ENCODE measurements at regions not wholly inside any gene's neighbourhood (a gene's known extent, or its start where the extent isn't known, plus 50 kb on each side); places are given as distances from the start of the nearest gene placed in this dataset.

DNA sequence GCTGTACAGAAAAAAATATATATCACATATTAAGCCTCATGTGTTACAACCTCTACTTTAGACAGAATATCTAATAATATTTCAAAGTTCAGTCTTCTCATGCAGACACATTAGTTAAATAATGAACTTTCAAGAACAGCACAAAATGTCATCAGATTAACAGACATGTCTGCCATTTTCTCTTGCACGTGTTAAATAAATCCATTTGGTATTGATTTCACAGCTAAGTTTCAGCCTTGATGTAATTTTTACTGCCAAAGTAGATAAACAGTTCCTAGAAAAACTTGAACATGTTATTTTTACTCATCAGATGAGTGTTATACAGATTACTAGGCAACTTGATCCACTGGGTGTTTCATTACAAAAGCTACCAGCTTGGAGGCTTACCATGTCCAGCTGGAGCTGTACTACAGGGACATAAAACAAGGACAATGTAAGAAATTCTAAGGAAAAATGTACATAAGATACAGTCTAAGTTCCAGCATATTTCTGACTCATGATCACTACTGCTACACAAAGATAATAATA, 290.7 kb upstream of the DDX18 start:
- H3K4me1 ChIP-seq (ENCODE audit: control insufficient read depth, insufficient read depth, low read length): no peaks in the 10 kb centered on the region
- H3K9me3 ChIP-seq (ENCODE audit: control insufficient read depth, low read depth, low read length): no peaks in the 10 kb centered on the region
- no peaks in the 10 kb centered on the region for H3K27me3 ChIP-seq (ENCODE audit: control insufficient read depth, insufficient read depth, low read length)
- H3K27ac ChIP-seq (ENCODE audit: low read length): no peak overlapping the region
- 40% methylated on average over 1 of the region's 1 CpG for WGBS (ENCODE audit: insufficient coverage, low lambda C conversion rate)
- H3K4me3 ChIP-seq (ENCODE audit: low read length): no peak overlapping the region
- DNase-seq: no peak
- no peaks in the 10 kb centered on the region for H3K36me3 ChIP-seq (ENCODE audit: control insufficient read depth, insufficient read depth, low read length)

DNA sequence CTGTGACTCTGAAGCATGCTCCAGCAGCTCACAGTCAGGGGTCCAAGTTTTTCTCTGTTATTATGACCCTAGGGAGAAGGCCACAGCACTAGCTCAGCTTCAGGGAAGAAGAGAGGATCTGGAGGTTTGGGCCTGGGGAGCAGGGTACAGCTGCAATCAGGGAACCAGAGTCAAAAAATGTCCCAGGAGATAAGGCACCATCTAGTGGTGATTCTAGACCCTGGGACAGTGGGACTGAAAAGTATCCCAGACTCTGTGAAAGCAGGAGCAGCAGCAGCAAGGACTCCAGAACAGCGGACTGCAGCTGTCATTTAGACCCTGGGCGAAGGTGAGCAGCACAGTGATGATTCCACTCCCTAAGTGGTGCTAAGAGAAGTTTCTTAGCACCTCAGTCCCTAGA, 278.4 kb upstream of the DDX18 start:
- Histone ChIP-seq H3K27ac (ENCODE audit: low read length) (no peak overlapping the region), H3K9me3 (ENCODE audit: control insufficient read depth, low read depth, low read length) (no peaks in the 10 kb centered on the region), H3K4me3 (ENCODE audit: low read length) (no peak overlapping the region), H3K36me3 (ENCODE audit: control insufficient read depth, insufficient read depth, low read length) (no peaks in the 10 kb centered on the region), H3K4me1 (ENCODE audit: control insufficient read depth, insufficient read depth, low read length) (no peaks in the 10 kb centered on the region), H3K27me3 (ENCODE audit: control insufficient read depth, insufficient read depth, low read length) (no peaks in the 10 kb centered on the region)
- DNase-seq: no peak
- no CpG with 5 or more reads among the region's 2 CpGs for WGBS (ENCODE audit: insufficient coverage, low lambda C conversion rate)

DNA sequence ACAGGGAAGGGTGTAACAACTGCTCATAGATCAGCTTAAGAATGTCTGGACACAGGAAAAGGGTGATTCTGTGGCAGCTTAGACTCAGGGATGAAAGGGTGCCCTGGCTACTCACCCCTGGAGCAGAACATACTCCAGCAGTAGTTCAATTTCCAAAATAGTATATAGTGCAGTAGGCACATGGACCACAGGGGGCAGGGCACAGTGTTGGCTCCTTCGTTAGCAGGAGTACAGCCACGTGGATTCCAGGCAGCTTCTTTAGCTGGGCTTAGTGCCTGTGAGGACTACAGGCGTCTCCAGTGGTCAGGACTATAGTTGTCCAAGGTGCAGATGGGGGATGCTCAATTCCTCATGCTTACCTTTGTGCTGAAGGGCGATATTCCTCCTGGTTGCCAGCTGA, 277.5 kb upstream of the DDX18 start:
- Histone ChIP-seq H3K9me3 (ENCODE audit: control insufficient read depth, low read depth, low read length) (no peaks in the 10 kb centered on the region), H3K4me1 (ENCODE audit: control insufficient read depth, insufficient read depth, low read length) (no peaks in the 10 kb centered on the region), H3K36me3 (ENCODE audit: control insufficient read depth, insufficient read depth, low read length) (no peaks in the 10 kb centered on the region), H3K4me3 (ENCODE audit: low read length) (no peak overlapping the region), H3K27ac (ENCODE audit: low read length) (no peak overlapping the region), H3K27me3 (ENCODE audit: control insufficient read depth, insufficient read depth, low read length) (no peaks in the 10 kb centered on the region)
- no peak for DNase-seq
- WGBS (ENCODE audit: insufficient coverage, low lambda C conversion rate): no CpG with 5 or more reads among the region's 4 CpGs

DNA sequence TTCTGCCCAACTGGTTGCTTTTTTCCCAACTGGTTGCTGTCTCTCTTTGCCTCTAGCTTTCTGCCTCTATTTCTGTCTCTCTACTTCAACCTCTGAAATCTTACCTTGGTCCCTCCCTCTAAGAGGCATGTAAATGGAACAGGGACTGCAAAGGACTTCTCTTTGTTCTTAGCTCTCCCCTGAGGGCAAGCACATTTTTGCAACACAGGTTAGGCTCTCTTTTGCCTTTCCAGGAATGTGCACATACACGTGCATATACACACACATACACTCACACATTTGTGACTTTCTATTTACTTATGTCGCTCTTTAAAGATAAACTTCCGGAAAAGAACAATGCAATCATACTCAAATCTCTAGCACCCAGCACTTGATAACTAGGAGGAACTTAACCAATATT, 262.6 kb upstream of the DDX18 start:
- 37% methylated on average over 2 of the region's 3 CpGs for WGBS (ENCODE audit: insufficient coverage, low lambda C conversion rate)
- H3K4me3 ChIP-seq (ENCODE audit: low read length): no peak overlapping the region
- H3K27me3 ChIP-seq (ENCODE audit: control insufficient read depth, insufficient read depth, low read length): no peaks in the 10 kb centered on the region
- no peak overlapping the region for H3K27ac ChIP-seq (ENCODE audit: low read length)
- no peaks in the 10 kb centered on the region for H3K36me3 ChIP-seq (ENCODE audit: control insufficient read depth, insufficient read depth, low read length)
- DNase-seq: no peak
- H3K9me3 ChIP-seq (ENCODE audit: control insufficient read depth, low read depth, low read length): no peaks in the 10 kb centered on the region
- H3K4me1 ChIP-seq (ENCODE audit: control insufficient read depth, insufficient read depth, low read length): no peaks in the 10 kb centered on the region

DNA sequence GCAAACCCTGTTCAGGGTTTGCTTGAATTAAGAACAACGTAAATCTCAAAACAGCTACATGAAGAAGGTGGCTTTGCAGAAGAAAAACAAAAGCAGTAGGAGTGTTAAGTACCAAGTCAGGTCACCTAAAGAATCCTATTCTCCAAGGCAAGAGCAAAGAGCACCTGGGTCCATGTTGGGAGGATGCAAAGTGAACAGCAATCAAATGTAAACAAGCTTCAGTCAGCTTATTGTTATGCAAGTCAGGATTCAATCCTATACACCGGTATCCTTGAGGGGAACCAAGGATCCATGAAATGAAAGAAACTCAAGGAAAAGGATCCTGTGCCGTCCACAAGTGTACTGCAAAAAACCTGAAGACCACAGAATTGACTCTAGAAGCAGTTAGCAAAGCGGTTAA, 261.0 kb upstream of the DDX18 start:
- no peak overlapping the region for H3K27ac ChIP-seq (ENCODE audit: low read length)
- no peak for DNase-seq
- no peak overlapping the region for H3K4me3 ChIP-seq (ENCODE audit: low read length)
- no CpG with 5 or more reads among the region's 4 CpGs for WGBS (ENCODE audit: insufficient coverage, low lambda C conversion rate)
- no peaks in the 10 kb centered on the region for H3K4me1 ChIP-seq (ENCODE audit: control insufficient read depth, insufficient read depth, low read length)
- no peaks in the 10 kb centered on the region for H3K9me3 ChIP-seq (ENCODE audit: control insufficient read depth, low read depth, low read length)
- H3K36me3 ChIP-seq (ENCODE audit: control insufficient read depth, insufficient read depth, low read length): no peaks in the 10 kb centered on the region
- no peaks in the 10 kb centered on the region for H3K27me3 ChIP-seq (ENCODE audit: control insufficient read depth, insufficient read depth, low read length)

GRCh38 chr2:117555965-117556364, 258.5 kb upstream of the DDX18 start:
- no CpG with 5 or more reads among the region's 5 CpGs for WGBS (ENCODE audit: insufficient coverage, low lambda C conversion rate)

DNA sequence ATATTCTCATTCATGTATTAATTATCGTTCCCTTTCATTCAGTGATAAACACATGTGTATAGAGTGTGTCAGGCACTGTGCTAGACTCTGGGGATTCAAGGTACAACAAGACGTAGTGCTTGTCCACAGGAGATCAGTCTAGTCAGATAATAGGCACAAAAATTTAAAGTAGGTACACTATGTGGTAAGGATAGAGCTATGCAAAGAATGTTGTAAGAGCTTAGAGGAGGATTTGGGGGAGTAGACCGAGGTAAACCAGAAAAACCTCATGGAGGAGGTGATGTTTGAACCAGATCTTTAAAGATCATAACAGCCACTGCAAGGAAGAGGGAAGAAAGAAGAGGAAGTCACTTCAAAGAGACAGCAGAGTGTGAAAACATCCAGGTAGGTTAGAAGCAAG, 256.9 kb upstream of the DDX18 start:
- Histone ChIP-seq H3K27ac (ENCODE audit: low read length) (no peak overlapping the region), H3K9me3 (ENCODE audit: control insufficient read depth, low read depth, low read length) (no peaks in the 10 kb centered on the region), H3K4me1 (ENCODE audit: control insufficient read depth, insufficient read depth, low read length) (no peaks in the 10 kb centered on the region), H3K4me3 (ENCODE audit: low read length) (no peak overlapping the region), H3K27me3 (ENCODE audit: control insufficient read depth, insufficient read depth, low read length) (no peaks in the 10 kb centered on the region), H3K36me3 (ENCODE audit: control insufficient read depth, insufficient read depth, low read length) (no peaks in the 10 kb centered on the region)
- no peak for DNase-seq
- WGBS (ENCODE audit: insufficient coverage, low lambda C conversion rate): 80% methylated on average over 1 of the region's 3 CpGs

More at GRCh38 chr2:117555965-117556364, 258.5 kb upstream of the DDX18 start:
- no peaks in the 10 kb centered on the region for H3K27me3 ChIP-seq (ENCODE audit: control insufficient read depth, insufficient read depth, low read length)
- H3K27ac ChIP-seq (ENCODE audit: low read length): no peak overlapping the region
- H3K9me3 ChIP-seq (ENCODE audit: control insufficient read depth, low read depth, low read length): no peaks in the 10 kb centered on the region
- peak in 1 of 2 donors; percentile 21 for DNase-seq
- no peak overlapping the region for H3K4me3 ChIP-seq (ENCODE audit: low read length)
- no peaks in the 10 kb centered on the region for H3K4me1 ChIP-seq (ENCODE audit: control insufficient read depth, insufficient read depth, low read length)
- no peaks in the 10 kb centered on the region for H3K36me3 ChIP-seq (ENCODE audit: control insufficient read depth, insufficient read depth, low read length)

GRCh38 chr2:117562654-117563053, 251.8 kb upstream of the DDX18 start:
- Histone ChIP-seq H3K27ac (ENCODE audit: low read length) (no peak overlapping the region), H3K4me3 (ENCODE audit: low read length) (no peak overlapping the region), H3K36me3 (ENCODE audit: control insufficient read depth, insufficient read depth, low read length) (no peaks in the 10 kb centered on the region), H3K9me3 (ENCODE audit: control insufficient read depth, low read depth, low read length) (no peaks in the 10 kb centered on the region), H3K4me1 (ENCODE audit: control insufficient read depth, insufficient read depth, low read length) (no peaks in the 10 kb centered on the region), H3K27me3 (ENCODE audit: control insufficient read depth, insufficient read depth, low read length) (no peaks in the 10 kb centered on the region)
- DNase-seq: no peak
- WGBS (ENCODE audit: insufficient coverage, low lambda C conversion rate): no CpG with 5 or more reads among the region's 3 CpGs

DNA sequence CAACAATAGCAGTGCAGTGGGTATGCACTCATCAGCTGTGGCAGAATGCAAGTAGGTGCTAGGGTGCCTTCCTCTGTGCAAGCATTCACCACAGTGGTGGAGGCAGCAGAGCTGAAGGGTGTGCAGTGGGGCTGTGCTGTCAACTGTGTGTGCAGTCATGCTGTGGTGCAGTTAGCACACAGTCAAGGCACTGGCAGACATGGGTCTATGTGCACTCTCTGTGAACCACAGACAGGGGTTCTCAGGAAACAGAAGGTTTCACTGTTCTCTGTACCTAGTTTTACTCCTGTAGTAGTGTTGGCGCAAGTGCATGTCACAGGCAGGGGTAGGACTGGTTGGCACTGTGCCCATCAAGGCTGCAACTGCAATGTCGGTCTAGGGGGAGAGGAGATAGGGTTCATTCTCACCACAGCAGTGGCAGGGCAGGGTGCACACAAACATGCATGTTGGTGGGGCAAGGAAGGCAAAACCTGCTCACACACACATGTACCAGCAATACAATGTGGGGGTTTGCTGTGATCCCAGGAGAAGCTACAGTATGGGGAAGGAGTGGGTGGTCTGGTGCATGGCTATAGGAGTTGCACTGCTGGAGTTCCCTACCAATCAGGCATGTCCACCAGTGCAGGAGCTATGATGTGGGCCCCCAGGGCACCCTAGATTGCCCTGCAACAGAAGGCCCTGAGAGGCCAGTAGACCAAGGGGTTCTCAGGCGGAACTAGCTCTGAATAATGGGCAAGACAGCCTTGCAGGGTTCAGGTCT, 242.7 kb upstream of the DDX18 start:
- H3K9me3 ChIP-seq (ENCODE audit: control insufficient read depth, low read depth, low read length): no peaks in the 10 kb centered on the region
- WGBS (ENCODE audit: insufficient coverage, low lambda C conversion rate): no CpG with 5 or more reads among the region's 3 CpGs
- no peak for DNase-seq
- H3K27me3 ChIP-seq (ENCODE audit: control insufficient read depth, insufficient read depth, low read length): no peaks in the 10 kb centered on the region
- H3K4me1 ChIP-seq (ENCODE audit: control insufficient read depth, insufficient read depth, low read length): no peaks in the 10 kb centered on the region
- H3K27ac ChIP-seq (ENCODE audit: low read length): no peak overlapping the region
- no peaks in the 10 kb centered on the region for H3K36me3 ChIP-seq (ENCODE audit: control insufficient read depth, insufficient read depth, low read length)
- no peak overlapping the region for H3K4me3 ChIP-seq (ENCODE audit: low read length)

DNA sequence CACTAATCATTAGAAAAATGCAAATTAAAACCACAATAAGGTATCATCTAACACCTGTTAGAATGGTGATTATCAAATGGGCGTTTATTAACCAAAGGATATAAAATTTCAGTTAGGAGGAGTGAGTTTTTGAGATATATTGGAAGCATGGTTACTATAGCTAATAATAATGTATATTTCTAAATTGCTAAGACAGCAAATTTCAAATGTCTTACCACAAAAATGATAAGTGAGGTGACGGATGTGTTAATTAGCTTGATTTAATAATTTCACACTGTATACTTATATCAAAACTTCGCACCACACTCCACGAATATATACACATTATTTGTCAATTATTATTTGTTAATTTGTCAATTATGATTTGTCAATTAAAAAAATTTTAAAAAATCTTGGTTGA, 227.2 kb upstream of the DDX18 start:
- Histone ChIP-seq H3K9me3 (ENCODE audit: control insufficient read depth, low read depth, low read length) (no peaks in the 10 kb centered on the region), H3K27me3 (ENCODE audit: control insufficient read depth, insufficient read depth, low read length) (no peaks in the 10 kb centered on the region), H3K36me3 (ENCODE audit: control insufficient read depth, insufficient read depth, low read length) (no peaks in the 10 kb centered on the region), H3K4me1 (ENCODE audit: control insufficient read depth, insufficient read depth, low read length) (no peaks in the 10 kb centered on the region), H3K4me3 (ENCODE audit: low read length) (no peak overlapping the region), H3K27ac (ENCODE audit: low read length) (no peak overlapping the region)
- no peak for DNase-seq
- 100% methylated on average over 2 of the region's 4 CpGs for WGBS (ENCODE audit: insufficient coverage, low lambda C conversion rate)

DNA sequence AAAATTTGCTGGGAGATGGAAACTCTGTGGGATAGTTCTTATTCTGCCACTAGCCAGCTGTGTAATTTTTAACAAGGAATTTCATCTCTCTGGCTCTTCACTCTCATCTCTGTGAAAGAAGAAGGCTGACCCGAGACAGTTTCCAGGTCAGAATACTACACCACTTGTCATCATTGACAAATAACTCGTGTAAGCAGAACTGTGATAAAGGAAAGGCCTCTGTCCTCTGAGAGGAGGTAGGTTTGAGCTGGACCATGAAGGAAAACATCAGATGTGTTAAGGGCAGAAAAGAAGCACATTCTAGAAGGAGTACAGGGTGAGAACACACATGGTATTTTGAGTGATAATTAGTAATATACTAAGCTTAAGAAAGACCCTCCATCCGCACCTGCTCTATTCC, 211.4 kb upstream of the DDX18 start:
- no peak overlapping the region for H3K4me3 ChIP-seq (ENCODE audit: low read length)
- H3K27me3 ChIP-seq (ENCODE audit: control insufficient read depth, insufficient read depth, low read length): no peaks in the 10 kb centered on the region
- no peak overlapping the region for H3K27ac ChIP-seq (ENCODE audit: low read length)
- H3K9me3 ChIP-seq (ENCODE audit: control insufficient read depth, low read depth, low read length): no peaks in the 10 kb centered on the region
- H3K4me1 ChIP-seq (ENCODE audit: control insufficient read depth, insufficient read depth, low read length): no peaks in the 10 kb centered on the region
- DNase-seq: no peak
- 71% methylated on average over 2 of the region's 3 CpGs for WGBS (ENCODE audit: insufficient coverage, low lambda C conversion rate)
- no peaks in the 10 kb centered on the region for H3K36me3 ChIP-seq (ENCODE audit: control insufficient read depth, insufficient read depth, low read length)

All from large intestine (tissue), 3 donors.